Ovary (tissue), 3 donors: ENCODE measurements at regions not wholly inside any gene's neighbourhood (a gene's known extent, or its start where the extent isn't known, plus 50 kb on each side); places are given as distances from the start of the nearest gene placed in this dataset.

Source experiments
- POLR2A ChIP-seq: fragments of 450-650 bp; IDR thresholded peaks from one replicate; pipeline ENCODE4 v1.6.1; 2017; ENCODE audit warnings: antibody characterized with exemption, mild to moderate bottlenecking, moderate library complexity
- TF ChIP-seq, protein P1 (sequence below), 3 donors: fragments of 450-650 bp in 2 of 3; fragments of 200-600 bp in 1 of 3; IDR thresholded peaks; one replicate each; pipeline versions ENCODE4 v1.5.1 to v1.8.0; 2016 to 2022; ENCODE audit warnings: antibody characterized with exemption in 3 of 3, mild to moderate bottlenecking in 1 of 3
- donor health status: DM: no; HTN: no; CAD: no.

GRCh38 chr6:167758309-167759023 is 68.2 kb upstream of the AFDN start:
- no peak for TF ChIP-seq POLR2A
- TF ChIP-seq, protein P1, sequence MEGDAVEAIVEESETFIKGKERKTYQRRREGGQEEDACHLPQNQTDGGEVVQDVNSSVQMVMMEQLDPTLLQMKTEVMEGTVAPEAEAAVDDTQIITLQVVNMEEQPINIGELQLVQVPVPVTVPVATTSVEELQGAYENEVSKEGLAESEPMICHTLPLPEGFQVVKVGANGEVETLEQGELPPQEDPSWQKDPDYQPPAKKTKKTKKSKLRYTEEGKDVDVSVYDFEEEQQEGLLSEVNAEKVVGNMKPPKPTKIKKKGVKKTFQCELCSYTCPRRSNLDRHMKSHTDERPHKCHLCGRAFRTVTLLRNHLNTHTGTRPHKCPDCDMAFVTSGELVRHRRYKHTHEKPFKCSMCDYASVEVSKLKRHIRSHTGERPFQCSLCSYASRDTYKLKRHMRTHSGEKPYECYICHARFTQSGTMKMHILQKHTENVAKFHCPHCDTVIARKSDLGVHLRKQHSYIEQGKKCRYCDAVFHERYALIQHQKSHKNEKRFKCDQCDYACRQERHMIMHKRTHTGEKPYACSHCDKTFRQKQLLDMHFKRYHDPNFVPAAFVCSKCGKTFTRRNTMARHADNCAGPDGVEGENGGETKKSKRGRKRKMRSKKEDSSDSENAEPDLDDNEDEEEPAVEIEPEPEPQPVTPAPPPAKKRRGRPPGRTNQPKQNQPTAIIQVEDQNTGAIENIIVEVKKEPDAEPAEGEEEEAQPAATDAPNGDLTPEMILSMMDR (IDR thresholded peaks at IDR 0.05): no peak
